HG03565 (cell line): ENCODE measurements at regions not wholly inside any gene's neighbourhood (a gene's known extent, or its start where the extent isn't known, plus 50 kb on each side); places are given as distances from the start of the nearest gene placed in this dataset.
"Not testable (repeated sequence)": the region's sequence is repeated elsewhere in the genome, so short reads cannot be mapped to it uniquely, and the experiment has no call there.

Experiments used
- ATAC-seq: cut with Tn5 transposase; IDR thresholded peaks from one replicate; pipeline ENCODE4 v1.9.1; 2021; ENCODE audit warnings: mild to moderate bottlenecking, moderate library complexity; ENCODE audit not compliant: unreplicated experiment

DNA sequence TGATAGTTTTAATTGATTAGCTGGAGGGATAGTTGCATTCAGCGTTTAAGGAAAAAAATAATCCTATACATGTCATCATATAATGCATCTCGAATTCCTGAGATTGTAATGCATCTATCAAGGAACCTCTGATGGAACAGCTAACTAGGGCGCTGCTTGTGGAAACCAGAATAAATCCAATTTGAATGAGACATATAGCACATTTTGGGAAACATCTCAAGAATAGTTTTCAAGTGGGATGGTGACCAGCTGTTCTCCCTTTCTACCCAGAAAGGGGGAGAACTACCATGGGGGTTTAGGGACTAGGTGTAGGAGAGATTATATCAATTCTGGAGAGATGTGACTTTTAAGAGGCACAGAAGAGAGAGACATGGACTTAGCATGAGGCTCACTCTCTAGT, 319.3 kb upstream of the BRINP1 start:
- ATAC-seq: no peak

DNA sequence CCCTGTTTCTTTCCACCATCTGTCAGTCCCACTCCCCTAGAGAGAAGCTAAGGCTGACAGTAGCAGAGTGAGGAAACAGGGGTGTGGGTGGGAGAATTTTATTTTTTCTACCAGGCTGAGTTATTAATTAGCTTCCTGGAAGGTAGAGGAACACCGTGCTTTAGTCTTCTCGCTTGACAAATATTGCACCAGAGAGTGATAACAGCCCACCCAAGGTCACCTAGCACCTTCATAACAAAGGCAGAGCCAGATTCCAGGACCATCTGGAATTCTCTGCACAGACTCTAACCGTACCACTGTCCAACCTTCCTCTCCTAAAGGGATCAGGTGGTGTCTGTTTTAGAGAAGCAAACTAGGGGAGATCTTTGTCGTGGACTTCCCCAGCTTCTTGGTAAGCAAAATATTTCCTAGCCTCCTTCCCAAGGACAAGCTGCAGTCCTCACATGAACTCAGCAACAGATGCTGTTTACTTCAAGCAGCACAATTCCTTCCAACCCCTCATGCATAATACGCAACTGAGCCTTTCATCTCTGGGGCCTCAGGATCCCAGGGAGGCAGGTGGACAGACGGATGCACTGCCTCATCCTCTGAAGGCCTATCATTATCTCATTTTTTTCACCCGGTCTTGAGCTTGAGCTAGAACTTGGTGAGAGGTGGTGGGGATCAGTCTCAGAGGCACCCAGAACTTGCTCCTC, 308.7 kb upstream of the BRINP1 start:
- ATAC-seq: no peak

DNA sequence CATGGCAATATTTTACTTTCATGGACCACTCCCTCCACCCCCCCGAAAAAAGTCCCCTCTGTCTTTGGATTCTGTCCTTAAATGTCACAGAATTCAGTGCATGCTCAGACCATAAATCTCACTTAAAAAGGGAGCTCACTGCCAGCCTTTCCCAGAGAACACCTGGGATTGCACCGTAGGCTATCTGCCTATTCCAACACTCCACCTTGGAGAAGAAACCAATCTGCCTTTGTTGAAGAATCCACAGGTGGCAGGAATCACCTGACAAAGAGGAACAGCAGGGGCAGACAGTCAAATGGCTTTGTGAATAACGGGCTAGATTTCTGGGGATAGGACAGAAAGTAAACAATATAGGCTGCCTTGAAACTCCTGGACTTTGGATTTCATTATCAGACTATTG, 306.7 kb upstream of the BRINP1 start:
- no peak for ATAC-seq

DNA sequence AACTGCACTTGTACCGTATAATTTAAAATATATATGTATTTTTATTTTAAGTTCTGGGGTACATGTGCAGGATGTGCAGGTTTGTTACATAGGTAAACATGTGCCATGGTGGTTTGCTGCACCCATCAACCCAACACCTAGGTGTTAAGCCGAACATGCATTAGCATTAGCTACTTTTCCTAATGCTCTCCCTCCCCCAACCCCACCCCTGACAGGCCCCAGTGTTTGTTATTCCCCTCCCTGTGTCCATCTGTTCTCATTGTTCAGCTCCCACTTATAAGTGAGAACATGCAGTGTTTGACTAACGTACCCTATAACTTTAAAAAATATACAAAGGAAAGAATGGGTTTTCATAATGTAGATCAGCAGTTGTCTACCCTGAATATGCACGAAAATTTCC, 303.5 kb upstream of the BRINP1 start:
- ATAC-seq: not testable (repeated sequence)

DNA sequence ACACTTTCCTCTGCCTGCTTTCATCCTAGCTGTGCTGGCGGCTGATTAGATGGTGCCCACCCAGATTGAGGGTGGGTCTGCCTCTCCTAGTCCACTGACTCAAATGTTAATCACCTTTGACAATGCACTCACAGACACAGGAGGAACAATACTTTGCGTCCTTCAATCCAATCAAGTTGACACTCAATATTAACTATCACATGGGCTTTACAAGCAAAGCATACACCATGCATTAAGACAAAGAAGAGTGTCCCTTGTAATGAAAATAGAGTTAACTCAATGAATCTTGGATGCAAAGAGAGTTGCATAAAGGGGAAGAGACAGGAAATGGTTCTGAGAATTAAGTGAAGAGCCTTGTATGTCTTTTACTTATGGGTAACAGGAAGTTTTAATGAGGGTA, 298.7 kb upstream of the BRINP1 start:
- ATAC-seq: no peak

DNA sequence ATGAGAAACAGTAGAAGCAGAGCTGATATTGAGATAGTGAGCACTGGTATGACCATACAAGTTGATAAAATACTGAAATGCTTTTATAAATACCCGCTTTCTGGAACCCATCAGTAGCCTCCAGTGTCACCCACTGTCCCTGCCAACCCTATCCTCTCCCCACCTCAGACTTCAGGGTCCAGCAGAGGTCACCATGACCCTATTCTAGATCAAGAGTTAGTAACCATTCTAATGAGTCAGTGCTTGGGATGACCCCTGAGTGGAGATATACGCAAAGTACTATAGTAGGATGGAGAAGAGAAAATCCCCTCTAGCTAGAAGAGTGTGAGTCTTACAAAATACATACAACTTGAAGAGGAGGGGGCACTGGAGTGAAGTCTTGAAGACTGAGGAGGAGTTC, 297.9 kb upstream of the BRINP1 start:
- no peak for ATAC-seq

DNA sequence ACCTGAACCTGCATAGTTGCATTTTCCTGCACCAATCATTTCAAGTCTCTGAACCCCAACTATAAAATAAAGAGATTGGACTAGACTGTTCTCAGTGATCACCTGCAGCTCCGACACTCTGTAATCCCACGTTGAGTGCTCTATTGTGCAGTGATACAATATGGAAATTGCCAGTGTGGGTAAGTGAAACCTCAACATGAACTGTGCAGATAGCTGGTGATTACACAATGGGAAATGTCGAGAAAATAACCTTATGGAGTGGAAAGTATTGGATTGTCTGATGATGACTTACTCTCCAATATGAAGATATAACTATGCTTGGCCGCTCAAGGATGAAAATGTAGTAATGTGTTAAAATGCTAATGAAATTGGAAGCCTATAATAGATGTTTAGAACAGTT, 293.1 kb upstream of the BRINP1 start:
- ATAC-seq: no peak

DNA sequence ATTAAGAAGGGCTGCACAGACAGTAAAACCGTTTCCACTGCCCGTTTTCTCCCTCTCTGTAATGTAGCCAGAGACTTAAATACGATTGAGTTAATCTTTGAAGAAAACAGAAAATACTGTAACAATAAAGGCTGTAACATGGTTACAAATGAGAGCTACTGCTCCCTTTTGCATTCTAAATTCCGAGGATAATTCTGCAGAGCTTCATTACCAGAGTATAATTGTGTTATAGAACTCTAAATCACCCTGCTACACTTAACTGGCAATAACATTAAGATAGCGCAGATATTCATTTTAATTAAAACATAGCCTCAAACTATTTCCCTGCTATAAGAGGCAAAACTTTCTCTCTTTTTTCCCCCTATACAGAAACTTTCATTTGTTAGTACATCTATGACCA, 283.7 kb upstream of the BRINP1 start:
- ATAC-seq: no peak

DNA sequence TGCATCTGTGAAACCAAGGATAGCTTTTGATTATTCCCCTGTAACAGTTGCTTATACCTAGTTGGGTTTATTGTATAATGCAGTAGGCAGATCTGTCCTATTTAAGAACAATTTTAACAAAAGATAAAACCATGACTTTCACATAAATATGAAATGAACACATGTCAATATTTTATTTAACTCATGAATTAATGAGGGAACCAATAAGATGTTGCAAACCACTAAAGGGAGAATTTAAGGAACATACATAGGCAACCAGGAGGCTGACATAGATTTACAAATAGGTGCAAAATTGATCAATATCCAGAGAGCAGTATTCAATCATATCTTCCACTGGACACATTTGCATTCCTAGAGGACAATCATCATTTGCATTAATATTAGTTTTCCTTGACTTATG, 280.0 kb upstream of the BRINP1 start:
- no peak for ATAC-seq

DNA sequence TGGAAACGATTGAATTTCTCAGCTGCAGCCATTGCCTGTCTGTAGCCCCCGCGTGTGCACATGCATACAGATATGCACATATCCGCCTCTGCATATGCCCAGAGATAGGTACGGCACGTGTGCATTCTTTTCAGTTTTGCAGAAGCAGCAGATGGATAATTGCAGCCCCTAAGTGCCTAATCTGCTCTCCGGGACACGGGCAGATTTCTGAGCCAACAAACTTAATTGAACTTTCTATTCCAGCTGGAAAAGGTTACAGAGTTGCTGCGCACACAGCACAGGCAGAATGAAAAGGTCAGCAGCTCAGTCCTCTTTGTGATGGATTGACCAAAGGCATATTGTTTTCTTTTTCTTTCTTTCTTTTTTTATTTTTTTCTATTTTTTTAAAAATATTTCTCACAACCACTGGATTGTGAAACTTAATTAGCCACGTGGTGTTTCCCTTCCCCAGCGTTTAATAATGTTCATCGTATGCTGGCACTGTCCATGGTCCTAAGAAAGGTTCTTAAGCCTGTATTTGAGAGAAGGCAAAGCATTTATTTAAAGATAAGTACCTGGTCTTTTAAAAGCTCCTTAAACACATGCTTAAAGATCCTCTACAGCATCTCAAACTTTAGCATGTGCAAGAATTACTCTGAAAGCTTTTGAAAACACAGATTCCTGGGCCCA, 270.2 kb upstream of the BRINP1 start:
- no peak for ATAC-seq

DNA sequence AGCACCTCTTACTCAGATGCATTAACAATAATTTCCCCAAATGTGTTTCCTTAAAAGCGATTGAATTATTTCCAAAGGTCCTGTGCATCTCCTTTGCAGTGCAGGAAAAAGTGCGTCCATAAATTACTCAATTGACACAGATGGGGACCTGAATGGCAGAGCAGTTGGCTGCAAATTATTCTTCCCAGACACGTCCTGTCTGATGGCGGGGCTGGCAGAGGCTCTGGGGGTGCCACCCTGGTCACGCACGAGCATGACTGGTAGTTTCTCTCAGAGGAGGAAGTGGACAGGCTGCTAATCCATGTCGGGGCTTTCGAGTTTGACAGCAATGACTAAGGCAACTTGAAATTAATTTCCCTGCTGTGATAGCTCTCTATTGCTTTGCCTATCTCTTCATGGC, 264.8 kb upstream of the BRINP1 start:
- ATAC-seq: no peak

DNA sequence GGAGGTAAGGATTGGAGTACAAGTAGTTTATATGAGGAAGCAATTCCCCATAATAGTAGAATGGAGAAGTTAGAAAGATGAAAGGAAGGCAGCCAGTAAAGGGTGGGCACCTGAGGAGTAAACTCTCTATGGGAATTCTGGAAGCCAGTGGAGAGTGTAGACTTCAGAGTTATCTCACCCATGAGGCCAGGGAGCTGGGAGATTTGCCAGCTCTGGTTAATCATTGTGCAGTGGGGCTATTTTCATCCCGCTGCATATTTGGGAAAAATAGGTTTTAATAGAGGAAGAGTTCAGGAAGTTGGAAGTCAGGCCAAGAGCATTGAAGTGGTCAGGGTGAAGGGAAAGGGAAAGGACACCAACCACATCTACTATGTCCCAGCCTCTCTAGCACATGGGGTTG, 242.3 kb upstream of the BRINP1 start:
- ATAC-seq: no peak

DNA sequence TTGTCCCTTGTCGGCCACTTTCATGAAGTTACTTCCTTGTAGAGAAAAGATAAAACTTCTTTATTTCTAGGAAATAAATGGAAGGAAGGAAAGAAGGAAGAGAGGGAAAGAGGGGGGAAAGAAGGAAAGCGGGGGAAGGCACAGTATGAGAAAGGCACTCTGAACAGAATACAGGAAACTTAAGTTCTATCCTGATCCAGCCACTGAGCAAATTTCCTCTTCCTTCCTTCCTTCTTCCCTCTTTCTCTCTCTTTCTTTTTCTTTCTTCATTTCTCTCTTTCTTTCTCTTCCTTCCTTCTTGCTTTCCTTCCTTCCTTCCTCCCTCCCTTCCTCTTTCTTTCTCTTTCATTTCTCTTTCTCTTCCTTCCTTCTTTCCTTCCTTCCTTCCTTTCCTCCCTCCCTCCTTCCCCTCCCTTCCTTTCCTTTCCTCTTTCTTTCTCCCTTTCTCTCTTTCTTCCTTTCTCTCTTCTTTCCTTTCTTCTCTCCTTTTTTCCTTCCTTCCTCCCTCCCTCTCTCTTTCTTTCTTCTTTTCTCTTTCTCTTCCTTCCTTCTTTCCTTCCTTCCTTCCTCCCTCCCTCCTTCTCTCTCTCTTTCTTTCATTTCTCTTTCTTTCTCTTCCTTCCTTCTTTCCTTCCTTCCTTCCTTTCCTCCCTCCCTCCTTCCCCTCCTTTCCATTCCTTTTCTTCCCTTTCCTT, 240.2 kb upstream of the BRINP1 start:
- ATAC-seq: no peak

DNA sequence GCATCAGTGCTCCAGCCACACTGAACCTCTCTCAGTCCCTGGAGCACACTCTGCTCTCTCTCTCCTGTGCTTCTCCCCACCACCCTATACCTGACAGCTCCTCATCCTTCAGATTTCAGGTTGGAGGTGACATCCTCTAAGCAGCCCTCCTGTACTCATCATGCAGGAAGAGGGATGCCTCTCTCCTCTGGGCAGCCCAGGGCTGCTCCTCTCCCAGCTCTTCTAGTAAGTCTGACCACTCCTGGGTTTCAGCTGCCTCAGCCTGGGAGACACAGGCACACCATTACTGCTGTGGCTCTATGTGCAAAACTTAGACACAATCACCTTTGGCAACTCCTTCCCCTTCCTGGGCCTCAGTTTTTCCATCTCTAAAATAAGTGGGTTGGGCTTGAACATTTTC, 232.4 kb upstream of the BRINP1 start:
- no peak for ATAC-seq

DNA sequence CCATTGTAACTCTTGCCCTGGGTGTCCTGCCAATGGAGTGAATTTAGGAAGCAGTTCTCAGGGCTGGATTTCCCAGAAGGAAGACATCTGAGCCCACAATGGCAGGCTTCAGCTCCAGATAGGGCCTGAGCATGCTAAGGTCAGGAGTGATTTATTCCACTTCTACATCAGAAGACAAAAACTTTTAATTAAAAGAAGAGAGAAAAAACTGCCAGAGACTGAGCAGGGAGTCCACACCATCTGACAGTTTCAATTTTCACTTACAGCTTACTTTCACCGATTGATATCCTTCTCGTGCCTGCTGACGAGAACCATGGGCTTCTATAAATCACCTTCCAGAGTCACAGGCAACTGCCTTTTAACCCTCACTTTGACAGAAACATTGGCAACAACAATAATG, 228.3 kb upstream of the BRINP1 start:
- ATAC-seq: no peak

DNA sequence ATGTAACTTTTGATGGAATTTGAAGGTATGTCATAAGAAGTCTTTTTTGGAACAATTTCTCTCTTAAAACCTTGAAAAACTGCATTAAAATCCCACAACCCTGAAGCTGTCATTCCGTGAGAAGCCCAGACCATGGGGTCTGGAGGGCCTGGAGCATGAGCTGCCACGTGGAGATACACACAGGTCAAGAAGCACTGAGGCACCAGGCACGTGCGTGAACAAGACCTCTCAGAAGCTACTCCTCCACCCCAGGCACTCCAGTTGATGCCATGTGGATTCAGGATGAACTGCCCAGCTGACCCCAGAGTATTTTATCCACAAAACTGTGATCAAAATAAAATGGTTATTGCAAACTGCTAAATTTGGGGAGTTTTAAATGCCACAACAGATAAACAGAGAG, 227.5 kb upstream of the BRINP1 start:
- ATAC-seq: no peak

DNA sequence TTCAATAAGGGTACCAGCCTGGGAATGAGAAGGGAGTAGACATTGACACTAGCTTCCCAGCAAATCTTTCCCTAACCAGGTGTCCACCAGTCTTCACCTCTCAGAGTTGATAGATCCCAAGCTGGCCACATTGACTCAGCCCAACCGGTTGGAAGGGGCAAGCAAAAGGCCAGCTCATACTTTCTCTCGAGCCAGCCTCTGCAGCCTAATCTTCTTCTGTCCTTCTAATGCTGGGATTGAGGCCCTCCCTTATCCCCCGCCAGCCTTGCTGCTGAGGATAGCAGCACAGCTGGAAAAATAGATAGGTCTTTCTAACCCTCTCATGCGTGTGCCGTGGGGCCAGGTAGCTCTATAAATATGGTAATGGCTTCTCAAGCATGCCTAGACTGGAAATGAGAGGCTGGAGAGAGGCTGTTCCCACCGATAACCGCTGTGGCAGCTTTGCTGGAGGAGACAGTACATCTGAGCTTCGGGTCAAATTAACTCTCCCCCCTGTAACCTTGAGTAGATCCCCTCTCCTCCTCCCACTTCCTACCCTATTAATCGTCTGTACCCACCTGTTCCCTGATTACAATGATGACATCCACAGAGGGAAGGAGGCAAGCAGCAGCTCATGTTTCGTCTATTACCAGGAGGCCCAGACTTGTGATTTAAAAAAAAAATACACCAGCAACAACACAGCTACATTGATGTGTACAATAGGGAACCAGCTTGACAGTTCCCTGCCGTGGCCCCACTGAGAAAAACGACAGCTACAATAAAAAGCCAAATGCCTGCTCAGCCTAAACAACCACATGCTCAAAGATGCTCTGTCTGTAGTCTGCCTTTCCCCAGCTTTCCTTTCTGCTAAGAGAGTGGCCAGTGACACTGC, 219.9 kb upstream of the BRINP1 start:
- ATAC-seq: no peak

DNA sequence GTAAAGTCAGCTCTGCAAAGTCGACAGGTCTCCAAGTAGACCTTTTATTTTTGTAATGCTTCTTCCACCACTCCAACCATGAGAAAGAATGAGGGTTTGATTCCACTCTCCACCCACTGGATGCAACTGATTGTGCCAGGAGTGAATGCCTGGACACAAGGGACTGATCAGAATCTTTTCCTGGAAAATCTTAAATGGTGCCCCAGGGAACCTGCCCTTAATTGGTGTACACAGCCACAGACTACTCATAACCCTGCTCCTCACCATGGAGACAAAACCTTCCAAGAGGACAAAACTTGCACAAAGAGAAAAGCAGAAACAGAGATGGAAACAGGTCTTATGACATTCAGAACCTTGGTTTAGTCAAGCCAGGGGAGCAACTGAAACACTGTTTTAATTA, 208.6 kb upstream of the BRINP1 start:
- no peak for ATAC-seq

DNA sequence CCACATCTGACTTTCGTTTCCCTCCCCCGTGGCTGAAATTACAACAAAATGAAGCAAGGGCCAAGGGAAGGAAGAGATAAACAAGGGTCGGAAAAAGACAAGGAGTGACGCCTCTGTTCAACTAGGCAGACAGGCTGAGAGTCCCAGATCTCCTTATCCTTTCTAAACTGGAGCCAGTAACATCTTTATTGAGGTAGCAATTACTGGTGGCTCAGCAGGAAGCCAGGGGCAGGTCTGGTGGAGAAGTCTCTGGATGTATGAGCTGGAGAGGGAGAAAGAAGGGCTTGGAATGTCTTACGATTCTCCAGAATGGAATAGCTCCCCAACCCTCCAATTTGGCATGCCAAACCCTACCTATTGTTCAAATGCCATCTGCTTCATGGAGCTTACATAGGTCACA, 190.8 kb upstream of the BRINP1 start:
- no peak for ATAC-seq

DNA sequence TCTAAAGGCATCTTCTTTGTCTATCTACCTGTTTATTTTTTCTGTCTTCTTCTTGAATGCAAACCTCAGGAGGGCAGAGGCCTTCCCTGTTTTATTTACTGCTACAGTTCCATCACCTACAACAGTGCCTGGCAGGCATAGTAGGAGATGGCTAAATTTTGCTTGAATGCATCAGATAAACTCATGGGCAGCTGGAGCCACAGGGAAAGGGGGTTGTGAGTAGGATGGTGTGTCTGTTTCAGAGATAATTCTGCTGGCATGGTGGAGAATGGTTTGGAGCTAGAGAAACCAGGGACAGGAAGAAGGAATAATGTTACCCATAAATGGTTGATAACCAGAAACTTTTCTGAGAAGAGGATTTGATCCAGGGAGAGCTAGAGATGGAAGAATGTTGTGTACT, 189.8 kb upstream of the BRINP1 start:
- ATAC-seq: no peak

DNA sequence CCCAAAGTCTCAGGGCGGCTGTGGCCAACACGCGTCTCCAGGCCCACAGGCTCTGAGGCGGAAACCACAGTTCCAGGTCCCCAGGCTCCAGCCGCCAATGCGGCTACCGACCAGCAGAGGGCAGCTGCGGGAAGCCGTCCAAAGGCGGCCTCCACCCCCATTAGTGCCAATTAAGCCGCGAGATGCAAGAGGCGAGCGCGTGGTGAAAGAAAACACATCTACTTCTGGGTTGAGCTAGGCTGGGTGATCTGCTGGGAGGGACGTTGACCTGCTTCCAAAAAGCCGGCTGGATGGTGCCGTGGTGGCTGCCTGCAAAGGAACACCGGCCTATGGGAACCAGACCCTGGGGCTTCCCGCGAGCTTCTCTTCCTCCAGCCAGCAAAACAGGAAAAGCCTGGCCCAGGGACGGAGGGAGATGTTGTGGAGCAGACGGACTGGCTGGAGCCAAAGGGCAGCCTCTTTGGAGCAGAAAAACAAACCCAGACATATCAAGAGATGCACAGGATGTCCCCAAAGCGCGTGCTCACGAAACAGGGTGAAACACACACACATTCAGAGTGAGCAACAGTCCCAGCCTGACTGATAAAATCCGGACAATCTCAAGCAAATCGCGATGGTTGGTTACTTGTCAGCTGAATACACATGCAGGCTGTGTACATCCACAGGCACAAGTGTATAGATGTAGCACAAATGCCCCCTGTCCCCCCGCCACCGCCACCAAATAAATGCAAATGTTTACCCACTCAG, 187.1 kb upstream of the BRINP1 start:
- peak; percentile 96 for ATAC-seq
